HL-60 (cell line): ENCODE measurements at regions not wholly inside any gene's neighbourhood (a gene's known extent, or its start where the extent isn't known, plus 50 kb on each side); places are given as distances from the start of the nearest gene placed in this dataset.

Experiments
- DNase-seq, 2 experiments: peaks; one replicate each; pipeline ENCODE4 v3.0.0-alpha.2; 2010 to 2020; ENCODE audit warnings: low read depth in 1 of 2, low spot score in 1 of 2
- H3K27ac ChIP-seq: fragments of 250-450 bp; sonication (Bioruptor Pico); replicated peaks from 2 replicates; pipeline ENCODE4 v1.5.1; 2020; ENCODE audit warnings: mild to moderate bottlenecking, moderate library complexity
- H3K27me3 ChIP-seq: fragments of 250-450 bp; sonication (Bioruptor Pico); 2 replicates; pipeline ENCODE4 v1.5.1; 2021; ENCODE audit warnings: mild to moderate bottlenecking, moderate library complexity; ENCODE audit not compliant: insufficient read depth, poor library complexity, severe bottlenecking
- H3K4me3 ChIP-seq: replicated peaks from 2 replicates; pipeline ENCODE4 v1.5.1; 2011; ENCODE audit warnings: mild to moderate bottlenecking, control low read depth, low read length; ENCODE audit not compliant: insufficient read depth
- GABPA ChIP-seq: IDR thresholded peaks from 2 replicates; pipeline ENCODE4 v1.6.1; 2012; ENCODE audit warnings: low read depth
- POLR2AphosphoS5 ChIP-seq: IDR thresholded peaks from 2 replicates; pipeline ENCODE4 v1.6.1; 2012; ENCODE audit warnings: low read depth
- SPI1 ChIP-seq: IDR thresholded peaks from 2 replicates; pipeline ENCODE4 v1.6.1; 2012; ENCODE audit warnings: low read depth, mild to moderate bottlenecking, borderline replicate concordance
- TF ChIP-seq, protein P1 (sequence below): IDR thresholded peaks from 2 replicates; pipeline ENCODE4 v1.6.1; 2012; ENCODE audit warnings: low read depth; ENCODE audit not compliant: insufficient replicate concordance
- TF ChIP-seq, protein P2 (sequence below): IDR thresholded peaks from one replicate; pipeline ENCODE4 v1.5.1; 2011; ENCODE audit warnings: low read length, control low read depth, inconsistent platforms; ENCODE audit not compliant: insufficient read depth

GRCh38 chr5:165837286-165837685 lies 2331.9 kb downstream of the MAT2B start:
- H3K4me3 ChIP-seq: no peak overlapping the region
- no peaks in the 10 kb centered on the region for H3K27me3 ChIP-seq
- DNase-seq: no peak
- TF ChIP-seq GABPA: no peak
- TF ChIP-seq POLR2AphosphoS5: no peak
- TF ChIP-seq, protein P1, sequence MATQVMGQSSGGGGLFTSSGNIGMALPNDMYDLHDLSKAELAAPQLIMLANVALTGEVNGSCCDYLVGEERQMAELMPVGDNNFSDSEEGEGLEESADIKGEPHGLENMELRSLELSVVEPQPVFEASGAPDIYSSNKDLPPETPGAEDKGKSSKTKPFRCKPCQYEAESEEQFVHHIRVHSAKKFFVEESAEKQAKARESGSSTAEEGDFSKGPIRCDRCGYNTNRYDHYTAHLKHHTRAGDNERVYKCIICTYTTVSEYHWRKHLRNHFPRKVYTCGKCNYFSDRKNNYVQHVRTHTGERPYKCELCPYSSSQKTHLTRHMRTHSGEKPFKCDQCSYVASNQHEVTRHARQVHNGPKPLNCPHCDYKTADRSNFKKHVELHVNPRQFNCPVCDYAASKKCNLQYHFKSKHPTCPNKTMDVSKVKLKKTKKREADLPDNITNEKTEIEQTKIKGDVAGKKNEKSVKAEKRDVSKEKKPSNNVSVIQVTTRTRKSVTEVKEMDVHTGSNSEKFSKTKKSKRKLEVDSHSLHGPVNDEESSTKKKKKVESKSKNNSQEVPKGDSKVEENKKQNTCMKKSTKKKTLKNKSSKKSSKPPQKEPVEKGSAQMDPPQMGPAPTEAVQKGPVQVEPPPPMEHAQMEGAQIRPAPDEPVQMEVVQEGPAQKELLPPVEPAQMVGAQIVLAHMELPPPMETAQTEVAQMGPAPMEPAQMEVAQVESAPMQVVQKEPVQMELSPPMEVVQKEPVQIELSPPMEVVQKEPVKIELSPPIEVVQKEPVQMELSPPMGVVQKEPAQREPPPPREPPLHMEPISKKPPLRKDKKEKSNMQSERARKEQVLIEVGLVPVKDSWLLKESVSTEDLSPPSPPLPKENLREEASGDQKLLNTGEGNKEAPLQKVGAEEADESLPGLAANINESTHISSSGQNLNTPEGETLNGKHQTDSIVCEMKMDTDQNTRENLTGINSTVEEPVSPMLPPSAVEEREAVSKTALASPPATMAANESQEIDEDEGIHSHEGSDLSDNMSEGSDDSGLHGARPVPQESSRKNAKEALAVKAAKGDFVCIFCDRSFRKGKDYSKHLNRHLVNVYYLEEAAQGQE: no peak
- no peak for TF ChIP-seq SPI1
- TF ChIP-seq, protein P2, sequence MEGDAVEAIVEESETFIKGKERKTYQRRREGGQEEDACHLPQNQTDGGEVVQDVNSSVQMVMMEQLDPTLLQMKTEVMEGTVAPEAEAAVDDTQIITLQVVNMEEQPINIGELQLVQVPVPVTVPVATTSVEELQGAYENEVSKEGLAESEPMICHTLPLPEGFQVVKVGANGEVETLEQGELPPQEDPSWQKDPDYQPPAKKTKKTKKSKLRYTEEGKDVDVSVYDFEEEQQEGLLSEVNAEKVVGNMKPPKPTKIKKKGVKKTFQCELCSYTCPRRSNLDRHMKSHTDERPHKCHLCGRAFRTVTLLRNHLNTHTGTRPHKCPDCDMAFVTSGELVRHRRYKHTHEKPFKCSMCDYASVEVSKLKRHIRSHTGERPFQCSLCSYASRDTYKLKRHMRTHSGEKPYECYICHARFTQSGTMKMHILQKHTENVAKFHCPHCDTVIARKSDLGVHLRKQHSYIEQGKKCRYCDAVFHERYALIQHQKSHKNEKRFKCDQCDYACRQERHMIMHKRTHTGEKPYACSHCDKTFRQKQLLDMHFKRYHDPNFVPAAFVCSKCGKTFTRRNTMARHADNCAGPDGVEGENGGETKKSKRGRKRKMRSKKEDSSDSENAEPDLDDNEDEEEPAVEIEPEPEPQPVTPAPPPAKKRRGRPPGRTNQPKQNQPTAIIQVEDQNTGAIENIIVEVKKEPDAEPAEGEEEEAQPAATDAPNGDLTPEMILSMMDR: no peak
- H3K27ac ChIP-seq: no peak overlapping the region

DNA sequence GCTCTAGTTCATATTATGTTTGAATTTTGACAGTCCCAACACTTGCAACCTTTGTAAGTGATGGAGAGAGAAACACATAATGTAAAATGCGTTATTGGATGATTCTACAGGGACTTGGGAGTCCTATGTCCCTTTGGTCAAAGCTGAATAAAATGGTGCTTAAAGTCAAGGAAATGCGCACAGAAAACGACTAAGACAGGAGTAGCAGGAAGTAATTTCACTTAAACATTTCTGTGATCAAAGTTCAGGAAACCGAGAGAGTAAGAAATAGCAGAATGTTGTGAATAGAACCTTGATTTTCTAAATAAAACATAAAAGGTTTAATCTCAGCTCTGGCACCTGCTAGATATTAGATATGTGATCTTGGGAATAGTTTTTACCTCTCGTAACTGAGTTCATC lies 2339.2 kb downstream of the MAT2B start:
- Histone ChIP-seq H3K27me3 (no peaks in the 10 kb centered on the region), H3K27ac (no peak overlapping the region), H3K4me3 (no peak overlapping the region)
- DNase-seq: no peak
- TF ChIP-seq, protein P2: no peak
- TF ChIP-seq, protein P1: no peak
- TF ChIP-seq POLR2AphosphoS5 (no peak), SPI1 (no peak), GABPA (no peak)

- TF ChIP-seq, protein P1: no peak
- no peak for TF ChIP-seq GABPA
- TF ChIP-seq SPI1: no peak
- TF ChIP-seq, protein P2: no peak
- TF ChIP-seq POLR2AphosphoS5: no peak
- Histone ChIP-seq H3K4me3 (no peak overlapping the region), H3K27ac (no peak overlapping the region), H3K27me3 (no peaks in the 10 kb centered on the region)
- no peak for DNase-seq
These were observed 2352.7 kb downstream of the MAT2B start for GRCh38 chr5:165858118-165858517.
